ENCODE measurements at regions not wholly inside any gene's neighbourhood (a gene's known extent, or its start where the extent isn't known, plus 50 kb on each side); places are given as distances from the start of the nearest gene placed in this dataset.
"Not testable (repeated sequence)": the region's sequence is repeated elsewhere in the genome, so short reads cannot be mapped to it uniquely, and the experiment has no call there.

DNA sequence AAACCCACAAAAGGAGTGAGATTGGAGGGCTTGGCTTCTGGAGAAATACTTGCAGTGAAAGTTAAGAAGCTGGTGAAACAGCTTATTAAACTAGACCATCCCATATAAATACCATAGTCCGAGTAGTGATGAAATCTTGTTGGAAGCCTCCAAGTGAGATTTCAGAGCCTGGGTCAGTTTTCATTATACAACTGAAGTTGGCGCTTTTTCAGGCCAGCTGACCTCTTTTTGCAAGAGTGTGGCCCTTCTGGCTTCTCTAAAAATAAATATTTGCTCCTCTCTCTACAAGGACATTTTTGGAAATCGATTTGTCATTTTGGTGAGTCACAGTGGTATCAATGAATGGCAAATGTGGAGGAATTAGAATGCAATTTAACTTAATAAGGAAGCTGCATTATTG is 51.2 kb upstream of the THRB start:
- DNase-seq, result no peak

DNA sequence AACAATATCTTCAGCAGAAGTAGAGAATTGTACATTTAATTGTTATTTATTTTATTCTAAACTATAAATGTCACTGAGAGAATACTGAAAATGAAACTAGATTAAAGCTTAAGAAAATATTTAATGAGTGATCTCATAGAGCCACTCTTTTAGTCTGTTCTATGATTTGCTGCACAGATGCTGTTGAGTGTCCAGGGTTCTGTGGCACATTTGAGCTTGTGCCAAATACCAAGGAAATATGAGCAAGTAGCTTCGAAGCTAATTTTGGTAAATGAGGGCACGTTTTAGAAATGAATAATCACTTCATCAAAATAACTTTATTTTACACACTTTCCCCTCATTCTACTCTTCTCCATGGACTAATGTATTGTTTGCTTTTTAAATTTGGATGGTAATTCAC is 53.6 kb upstream of the THRB start:
- DNase-seq, result no peak

DNA sequence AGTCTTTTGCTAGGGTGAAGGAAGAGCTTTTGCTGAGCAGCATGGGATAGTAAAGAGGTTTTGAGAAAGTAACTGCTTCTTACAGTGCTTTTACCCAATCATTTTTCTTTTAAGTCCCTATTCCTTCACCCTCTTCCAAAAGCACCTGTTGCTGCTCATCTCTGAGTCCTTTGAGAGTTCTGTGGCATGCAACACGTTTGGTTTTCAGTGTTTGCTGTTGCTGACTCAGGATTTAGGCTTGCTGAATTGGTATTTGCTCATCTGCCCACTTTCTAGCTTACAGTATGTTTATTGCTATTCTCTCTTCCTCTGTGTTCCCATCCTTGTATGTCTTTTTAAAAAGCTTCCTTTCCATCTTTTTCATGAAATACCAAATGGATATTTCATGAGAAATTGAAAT is 55.9 kb upstream of the THRB start:
- no peak for DNase-seq

DNA sequence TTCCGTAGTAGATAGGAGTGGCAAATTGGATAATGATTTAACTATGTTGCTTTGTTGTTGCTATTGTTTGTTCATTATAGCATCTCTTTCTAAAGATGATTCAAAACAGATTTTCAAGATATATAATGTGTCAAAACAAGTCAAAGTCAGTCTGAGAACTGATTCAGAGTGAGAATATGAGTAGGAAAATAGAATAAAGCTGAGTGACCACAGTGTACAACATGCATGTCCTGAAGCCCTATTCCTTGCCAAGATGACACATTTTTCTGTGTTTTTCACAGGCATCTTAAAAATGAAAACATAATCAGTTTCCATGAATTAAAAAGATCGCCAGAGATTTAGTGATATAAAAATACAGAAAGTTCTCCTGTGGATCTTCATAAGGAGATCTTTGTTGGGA is 57.0 kb upstream of the THRB start:
- DNase-seq, result no peak

DNA sequence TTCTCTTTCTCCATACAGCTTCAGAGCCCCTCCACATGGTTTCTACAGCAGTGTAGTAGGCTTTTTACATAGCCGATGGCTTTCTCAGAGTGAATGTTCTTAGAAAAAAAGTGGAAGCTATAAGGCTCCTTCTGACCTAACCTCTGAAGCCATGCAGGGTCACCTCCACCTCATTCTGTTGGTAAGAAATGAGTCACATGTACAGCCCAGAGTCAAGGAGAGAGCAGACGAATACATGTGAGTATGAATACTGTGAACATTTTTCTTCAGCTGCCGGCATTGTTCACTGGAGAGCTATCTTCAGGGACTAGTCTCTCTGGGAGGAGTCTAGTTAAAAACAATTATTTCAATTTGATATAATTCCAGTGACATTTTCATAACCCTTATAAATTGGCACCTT is 68.2 kb upstream of the THRB start:
- no peak for DNase-seq

DNA sequence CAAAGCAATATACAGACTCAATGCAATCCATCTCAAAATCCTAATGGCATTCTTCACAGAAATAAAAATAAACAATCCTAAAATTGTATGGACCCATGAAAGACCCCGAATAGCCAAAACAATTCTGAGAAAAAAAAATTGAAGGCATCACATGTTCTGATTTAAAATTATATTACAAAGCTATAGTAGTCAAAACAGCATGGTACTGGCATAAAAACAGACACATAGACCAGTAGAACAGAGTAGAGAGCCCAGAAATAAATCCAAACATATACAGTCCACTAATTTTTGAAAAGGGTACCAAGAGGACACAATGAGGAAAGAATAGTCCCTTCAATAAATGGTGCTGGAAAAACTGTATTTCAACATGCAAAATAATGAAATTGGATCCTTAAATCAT is 70.4 kb upstream of the THRB start:
- DNase-seq, result no peak

DNA sequence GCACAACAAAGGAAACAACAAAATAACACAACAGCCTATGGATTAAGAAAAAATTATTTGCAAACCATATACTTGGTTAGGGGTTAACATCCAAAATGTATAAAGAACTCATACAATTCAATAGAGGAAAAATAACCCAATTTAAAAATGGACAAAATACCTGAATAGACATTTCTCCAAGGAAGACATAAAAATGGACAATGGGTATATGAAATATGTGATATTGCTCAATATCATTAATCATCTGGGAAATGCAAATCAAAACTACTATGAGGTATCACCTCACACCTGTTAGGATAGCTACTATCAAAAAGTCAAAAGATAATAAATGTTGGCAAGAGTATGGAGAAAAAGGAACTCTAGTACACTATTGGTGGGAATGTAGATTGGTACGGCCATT is 71.0 kb upstream of the THRB start:
- no peak for DNase-seq

DNA sequence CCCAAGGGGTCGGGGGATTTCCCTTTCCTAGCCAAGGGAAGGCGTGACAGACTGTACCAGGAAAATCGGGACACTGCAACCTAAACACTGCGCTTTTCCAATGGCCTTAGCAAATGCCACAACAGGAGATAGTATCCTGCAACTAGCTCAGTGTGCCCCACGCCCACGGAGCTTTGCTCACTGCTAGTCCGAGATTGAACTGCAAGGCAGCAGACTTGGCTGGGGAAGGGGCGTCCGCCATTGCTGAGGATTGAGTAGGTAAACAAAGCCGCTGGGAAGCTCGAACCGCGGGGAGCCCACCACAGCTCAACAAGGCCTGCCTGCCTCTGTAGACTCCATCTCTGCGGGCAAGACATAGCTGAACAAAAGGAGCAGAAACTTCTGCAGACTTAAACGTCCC is 72.3 kb upstream of the THRB start:
- DNase-seq, result no peak

DNA sequence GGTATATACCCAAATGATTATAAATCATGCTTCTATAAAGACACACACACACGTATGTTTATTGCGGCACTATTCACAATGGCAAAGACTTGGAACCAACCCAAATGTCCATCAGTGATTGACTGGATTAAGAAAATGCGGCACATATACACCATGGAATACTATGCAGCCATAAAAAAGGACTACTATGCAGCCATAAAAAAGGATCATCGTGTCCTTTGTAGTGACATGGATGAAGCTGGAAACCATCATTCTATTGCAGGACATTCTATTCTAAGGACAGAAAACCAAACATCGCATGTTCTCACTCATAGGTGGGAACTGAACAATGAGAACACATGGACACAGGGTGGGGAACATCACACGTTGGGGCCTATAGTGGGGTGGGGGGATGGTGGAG is 77.8 kb upstream of the THRB start:
- not testable (repeated sequence) for DNase-seq

DNA sequence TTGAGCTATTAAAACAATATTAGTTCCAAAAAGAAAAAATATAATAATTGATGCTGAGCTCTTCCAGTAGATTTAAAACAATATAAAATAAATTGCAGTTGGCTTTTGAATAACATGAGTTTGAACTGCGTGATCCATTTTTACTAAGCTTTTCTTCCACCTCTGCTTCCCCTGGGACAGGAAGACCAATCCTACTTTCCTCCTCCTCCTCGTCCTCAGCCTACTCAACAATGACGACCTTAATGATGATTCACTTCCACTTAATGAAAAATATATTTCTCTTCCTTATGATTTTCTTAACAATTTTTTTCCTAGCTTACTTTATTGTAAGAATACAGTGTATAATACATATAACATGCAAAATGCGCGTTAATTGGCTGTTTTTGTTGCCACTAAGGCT is 78.9 kb upstream of the THRB start:
- DNase-seq, result no peak

DNA sequence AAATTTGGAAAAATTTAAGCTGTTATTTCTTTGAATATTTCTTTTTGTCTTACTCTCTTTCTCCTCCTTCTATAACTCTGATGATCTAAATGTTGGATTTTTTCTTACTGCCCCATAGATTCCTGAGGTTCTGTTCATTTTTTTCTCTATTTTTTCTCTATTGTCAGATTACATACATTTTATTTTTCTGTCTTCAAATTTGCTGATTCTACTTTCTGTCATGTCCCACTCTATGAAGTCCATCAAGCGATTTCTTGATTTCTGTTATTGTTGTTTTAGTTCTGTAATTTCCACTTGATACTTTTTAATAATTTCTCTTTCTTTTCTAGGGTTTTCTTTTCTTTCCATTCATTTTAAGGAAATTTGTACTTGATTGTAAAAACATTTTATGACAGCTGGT is 83.7 kb upstream of the THRB start:
- no peak for DNase-seq

DNA sequence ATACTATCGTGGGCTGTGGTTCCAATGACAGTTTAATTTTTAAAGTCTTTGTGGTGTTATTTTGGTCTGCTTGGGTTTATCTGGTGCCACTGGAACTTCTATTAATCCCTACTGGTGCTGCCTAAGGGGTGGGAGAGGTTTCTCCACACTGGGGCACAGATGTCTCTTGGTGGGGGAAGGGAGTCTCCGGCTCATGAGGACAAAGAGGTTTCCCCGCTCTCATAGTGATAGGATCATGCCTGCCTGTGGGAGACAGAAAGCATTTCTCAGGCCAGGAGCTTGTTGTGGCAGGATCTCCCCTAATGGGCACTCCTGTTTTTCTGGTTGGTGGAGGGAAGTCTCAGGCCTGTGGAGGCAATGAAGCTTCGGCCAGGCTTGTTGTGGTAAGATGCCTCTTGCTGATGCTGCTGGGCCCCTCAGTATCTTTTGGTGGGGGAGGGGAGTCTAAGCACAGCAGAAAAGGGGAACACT is 84.3 kb upstream of the THRB start:
- no peak for DNase-seq

DNA sequence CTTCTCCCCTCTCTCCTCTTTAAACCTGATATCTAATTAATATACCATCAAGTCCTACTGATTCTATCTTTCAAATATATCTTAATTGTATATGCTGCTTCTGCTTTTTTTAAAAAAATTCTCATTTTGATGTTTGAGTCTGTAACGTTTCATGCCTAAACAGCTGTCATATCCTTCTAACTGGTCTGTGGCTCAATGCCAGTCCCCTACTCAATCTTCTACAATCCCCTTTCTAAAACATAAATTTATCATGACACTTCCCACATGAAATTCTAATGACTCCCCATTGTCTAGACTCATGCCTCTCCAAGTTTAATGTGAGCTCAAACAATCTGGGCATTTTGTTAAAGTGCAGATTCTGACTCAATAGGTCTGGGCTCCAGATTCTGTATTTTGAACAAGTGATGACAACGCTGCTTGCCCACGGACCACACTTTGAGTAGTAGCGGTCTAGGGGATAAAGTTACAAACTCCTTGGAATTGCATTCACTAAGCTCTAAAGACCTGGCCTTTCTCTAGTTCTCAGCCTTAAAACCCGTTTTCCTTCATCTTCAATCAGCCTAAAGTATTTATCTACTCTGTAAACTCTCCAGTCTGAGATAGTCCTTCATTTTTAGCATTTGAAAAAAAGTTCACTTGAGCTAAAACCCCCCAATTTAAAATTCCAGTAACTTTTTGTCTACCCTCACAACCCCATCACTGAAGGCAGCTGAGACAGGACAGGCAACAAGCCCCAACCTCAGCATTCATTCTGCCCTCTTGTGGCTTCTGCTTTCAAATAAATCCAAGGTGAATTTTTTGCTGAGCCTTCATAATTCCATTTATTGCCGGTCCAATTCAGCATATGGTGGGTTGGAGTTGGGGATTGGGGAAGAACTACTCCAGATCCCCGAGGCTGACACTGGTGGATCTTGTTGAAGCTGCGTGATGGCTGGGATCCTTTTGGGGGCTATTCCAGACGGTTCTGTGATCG is 88.1 kb upstream of the THRB start:
- DNase-seq, result no peak

DNA sequence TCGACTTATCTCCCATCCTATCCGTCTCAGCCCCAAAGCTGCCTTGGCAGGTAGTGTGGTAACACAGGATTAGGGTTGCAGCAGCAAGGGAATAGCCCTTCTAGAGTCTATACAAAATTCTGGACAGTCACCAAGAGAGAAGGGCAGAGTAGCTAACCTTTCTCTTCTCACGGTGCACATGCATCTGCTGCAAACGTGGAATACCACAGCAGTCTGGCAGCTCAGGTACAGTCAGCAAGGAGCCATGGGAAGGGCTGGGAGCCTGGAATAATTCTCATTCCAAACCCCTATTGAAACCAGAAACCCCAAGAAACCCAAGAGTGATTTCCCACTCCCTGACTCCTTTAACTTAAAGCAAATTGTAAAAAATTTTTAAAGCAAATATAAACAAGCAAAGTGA is 92.3 kb upstream of the THRB start:
- no peak for DNase-seq

DNA sequence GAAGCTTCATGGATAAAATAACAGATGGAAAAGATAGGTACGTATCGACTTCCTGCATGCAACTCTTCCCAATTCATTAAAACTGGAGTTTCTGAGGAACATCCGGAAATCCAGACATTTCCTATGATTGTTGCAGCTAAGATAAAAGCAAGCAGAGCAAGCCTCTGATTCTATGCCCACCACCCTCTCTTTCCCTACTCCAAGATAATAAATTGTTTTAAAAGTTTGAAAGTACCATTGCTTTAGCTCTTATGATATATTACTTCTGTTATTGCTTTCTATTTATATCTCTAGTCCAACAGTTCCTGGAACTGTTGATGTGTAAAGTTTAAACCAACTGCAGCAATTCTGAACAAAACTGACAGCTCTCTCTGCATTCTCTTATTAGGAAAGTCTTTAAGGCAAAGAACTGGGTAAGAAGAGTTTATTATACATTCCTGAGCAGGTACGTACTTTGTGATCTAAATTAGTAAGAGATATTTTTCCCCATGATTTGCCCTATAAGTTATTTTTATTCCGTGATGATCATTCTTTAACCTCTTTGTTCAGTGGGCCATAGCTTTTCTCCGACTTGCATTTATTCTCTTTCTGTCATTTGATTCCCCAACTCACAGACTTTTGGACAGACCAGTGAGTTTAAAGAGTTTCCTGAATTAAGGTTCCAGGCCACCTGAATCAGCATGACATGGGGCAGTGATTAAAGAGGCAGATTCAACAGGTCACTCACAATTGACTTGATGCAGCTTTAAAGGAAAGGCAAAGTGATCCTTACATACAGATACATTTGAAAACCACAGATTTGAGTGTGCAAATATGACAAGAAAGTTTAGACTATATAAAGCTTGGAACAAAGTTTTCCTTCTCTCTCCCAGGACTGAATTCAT is 94.2 kb upstream of the THRB start:
- no peak for DNase-seq

DNA sequence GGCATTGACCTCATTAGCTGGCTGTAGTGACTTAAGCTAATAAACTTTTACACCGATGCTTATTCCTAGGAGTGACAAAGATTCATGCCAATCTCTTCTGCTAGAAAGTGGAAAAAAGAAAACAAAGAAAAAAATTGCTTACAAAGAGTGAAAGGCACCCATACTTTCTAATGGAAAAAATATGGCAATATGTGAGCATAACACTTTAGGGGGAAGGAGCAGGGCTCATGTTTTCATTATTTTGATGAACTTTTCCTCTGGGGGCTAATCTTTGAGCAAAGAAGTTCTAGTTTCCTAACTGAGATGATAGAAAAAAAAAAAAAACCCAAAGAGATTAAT is 94.8 kb upstream of the THRB start:
- DNase-seq, result no peak

DNA sequence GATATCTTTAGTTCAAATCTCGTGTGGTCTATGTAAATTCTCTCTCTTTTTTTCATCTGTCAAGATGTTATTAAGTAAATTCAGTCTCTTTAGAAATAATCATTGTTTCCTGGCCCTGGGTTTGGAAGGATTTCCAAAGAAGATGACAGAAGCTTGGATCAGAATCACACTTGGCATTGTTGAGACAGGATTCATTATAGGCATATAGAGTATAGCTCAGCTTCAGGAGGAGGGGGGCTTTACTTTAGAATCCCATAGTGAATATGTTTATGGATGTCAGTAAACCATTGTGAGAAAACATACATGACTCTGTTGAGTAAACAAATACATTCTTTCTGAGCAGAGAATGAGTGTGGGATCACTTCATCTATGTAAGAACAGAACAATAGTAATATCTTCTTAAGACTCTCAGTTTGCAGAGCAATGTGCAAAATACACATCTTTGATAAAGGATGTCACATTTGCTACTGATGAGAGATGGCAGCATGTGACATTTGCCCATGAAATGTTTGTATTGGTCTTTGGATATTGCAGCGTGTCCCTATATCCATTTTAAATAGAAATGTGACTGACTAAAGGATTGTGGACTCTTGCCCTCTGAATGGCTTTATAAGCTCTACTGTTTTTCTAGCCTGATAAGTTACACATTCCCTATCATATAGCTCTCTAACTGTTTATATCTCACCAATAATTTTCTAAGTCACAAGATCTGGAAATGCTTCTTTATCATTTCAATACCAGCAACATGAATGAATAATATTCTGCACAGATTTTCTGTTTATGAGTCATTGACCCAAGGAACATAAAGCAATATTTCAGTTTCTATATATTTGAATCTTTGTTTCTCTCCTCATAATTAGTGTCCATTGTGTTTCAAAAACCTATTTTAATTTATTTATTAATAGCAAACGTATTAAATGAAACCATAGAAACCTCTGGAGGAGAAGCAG is 95.6 kb upstream of the THRB start:
- no peak for DNase-seq

DNA sequence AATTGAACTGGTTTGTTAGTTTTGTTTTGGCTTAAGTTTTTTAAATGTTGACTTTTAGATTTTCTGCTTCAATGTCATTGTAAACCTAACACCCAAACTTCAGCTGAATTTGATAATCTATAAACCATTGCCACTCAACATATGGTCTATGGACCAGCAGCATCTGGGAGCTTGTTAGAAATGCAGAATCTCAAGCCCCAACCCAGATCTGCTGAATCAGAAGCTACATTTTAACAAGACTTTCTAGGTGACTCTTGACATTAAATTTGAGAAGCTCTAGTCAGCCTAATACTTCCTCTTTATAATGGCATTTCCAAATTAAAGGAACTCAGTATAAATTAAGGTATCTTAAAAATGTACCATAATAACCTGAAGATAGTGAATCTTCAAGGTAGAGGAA is 96.5 kb upstream of the THRB start:
- DNase-seq, result no peak

DNA sequence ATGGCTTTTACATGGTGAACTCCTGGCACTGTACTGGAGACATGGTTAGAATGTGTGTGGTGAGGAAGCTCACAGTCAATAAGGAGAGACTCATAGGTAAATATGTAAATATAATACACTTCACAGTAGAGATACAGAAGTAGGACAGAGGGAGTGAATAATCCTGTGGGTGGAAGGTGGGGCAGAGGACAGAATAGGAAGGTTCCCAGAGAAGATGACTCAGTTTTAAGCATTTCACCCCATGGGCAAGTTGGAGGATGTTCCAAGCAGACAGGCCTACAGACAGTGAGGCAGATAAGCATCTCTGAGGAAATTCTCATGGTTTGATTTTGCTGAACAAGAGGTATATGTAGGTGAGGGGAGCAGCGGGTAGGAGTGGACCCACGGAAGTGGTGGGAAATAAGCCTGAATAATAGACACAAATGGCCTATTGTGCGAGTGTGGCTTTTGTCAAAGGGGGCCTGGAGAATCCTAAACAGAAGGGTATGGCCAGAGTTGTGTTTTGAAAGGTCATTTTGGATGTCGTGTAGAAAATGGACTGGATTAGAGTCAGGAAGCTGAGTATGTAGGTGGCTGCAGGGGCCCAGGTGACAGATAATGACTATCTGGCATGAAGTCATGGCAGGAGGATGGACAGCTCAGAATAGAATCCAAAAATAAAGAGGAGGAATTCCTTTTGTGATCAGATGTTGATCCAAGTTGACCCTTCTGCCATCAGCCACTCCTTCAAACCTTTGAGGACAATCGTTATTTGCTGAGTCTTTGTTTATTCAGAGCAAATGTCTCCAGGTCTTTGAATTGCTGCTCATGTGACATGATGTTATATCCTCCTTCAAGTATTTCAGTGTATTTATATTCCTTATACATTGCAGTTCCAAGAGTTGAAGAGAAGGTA is 97.3 kb upstream of the THRB start:
- DNase-seq, result no peak

DNA sequence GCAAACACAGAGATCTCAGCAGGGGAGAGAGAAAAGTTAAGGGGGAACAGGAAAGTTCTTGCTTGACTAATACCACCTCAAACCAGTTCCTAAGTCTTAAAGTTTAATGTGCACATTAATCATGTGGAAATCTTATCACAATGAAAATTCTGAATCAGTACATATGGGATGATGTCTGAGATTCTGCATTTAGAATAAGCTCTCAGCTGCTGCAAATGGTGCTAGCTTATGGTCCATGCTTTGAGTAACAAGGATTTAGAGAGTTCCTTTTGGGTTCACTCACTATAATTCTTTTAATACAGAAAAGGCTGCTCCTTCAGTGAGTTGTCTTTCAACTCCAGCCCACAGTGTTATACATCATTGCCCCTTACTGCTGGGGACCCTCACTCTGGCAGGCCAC is 99.5 kb upstream of the THRB start:
- DNase-seq, result no peak

DNA sequence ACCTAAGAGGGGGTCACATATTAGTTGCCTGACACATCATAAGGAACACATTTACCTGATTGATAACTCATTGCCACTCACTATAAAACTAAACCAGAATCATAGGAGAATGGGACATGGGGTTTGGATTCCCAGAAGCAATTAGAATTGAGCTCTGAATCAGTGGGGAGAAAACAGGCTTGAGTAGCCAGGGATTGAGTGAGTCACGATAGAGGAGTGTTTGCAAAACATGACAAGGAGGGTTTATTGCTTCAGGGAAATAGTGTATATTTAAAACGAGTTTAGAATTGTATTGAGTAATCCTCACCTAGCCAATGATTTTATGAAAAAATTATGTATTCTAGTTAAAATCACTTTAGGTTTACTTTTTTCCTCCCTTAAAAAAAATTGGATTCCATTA is 101.1 kb upstream of the THRB start:
- no peak for DNase-seq

DNA sequence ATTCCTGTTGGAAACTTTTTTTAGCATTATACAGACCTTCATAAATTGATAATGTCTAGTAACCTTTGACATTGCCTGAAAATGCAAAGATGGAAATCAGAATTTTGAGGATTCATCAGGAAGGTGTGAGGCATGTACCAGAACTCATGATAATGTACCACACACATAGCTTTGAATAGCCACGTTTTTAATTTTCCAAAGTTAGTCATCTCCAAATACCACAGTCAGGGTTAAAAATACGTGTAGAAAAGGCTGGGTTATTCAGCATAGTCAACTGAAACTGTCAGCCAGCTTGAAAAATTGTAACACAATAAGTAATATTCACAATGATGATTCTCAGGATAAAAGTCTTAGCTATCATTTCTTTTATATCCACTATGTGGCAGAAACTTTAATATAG is 102.0 kb upstream of the THRB start:
- no peak for DNase-seq

Measured in CD4-positive, alpha-beta T cell treated with Interferon gamma for 1 hour (primary cell).